Liver (tissue), 8 donors: ENCODE measurements at regions not wholly inside any gene's neighbourhood (a gene's known extent, or its start where the extent isn't known, plus 50 kb on each side); places are given as distances from the start of the nearest gene placed in this dataset.

ENCODE experiments used
- DNase-seq: peaks from one replicate; pipeline ENCODE4 v3.0.0-alpha.2; 2017; ENCODE audit warnings: low spot score
- H3K27ac ChIP-seq, 2 donors: one replicate each; pipeline ENCODE4 v1.7.0; 2013; ENCODE audit warnings: inconsistent platforms in 2 of 2, low read length in 2 of 2, control low read depth in 1 of 2, low read depth in 1 of 2, mild to moderate bottlenecking in 1 of 2
- H3K27me3 ChIP-seq, 4 donors: one replicate each; pipeline versions ENCODE4 v1.6.1 to v1.7.0; 2013; ENCODE audit warnings: low read length in 3 of 4, inconsistent platforms in 1 of 4, mild to moderate bottlenecking in 1 of 4, moderate library complexity in 1 of 4; ENCODE audit not compliant: control insufficient read depth in 4 of 4, insufficient read depth in 4 of 4
- H3K36me3 ChIP-seq, 4 donors: one replicate each; pipeline versions ENCODE4 v1.6.1 to v1.7.0; 2013; ENCODE audit warnings: low read length in 3 of 4, mild to moderate bottlenecking in 3 of 4, low read depth in 1 of 4, moderate library complexity in 1 of 4; ENCODE audit not compliant: control insufficient read depth in 4 of 4, insufficient read depth in 3 of 4
- H3K4me1 ChIP-seq, 4 donors: one replicate each; pipeline versions ENCODE4 v1.6.1 to v1.7.0; 2013; ENCODE audit warnings: low read length in 3 of 4, mild to moderate bottlenecking in 3 of 4, moderate library complexity in 1 of 4; ENCODE audit not compliant: control insufficient read depth in 4 of 4, insufficient read depth in 4 of 4
- H3K4me3 ChIP-seq, 3 donors: one replicate each; pipeline versions ENCODE4 v1.6.1 to v1.7.0; 2013; ENCODE audit warnings: low read length in 3 of 3, control low read depth in 1 of 3, low read depth in 1 of 3, mild to moderate bottlenecking in 1 of 3
- H3K9ac ChIP-seq, 2 donors: one replicate each; pipeline ENCODE4 v1.7.0; 2013; ENCODE audit warnings: low read length in 2 of 2, mild to moderate bottlenecking in 2 of 2, moderate library complexity in 2 of 2, control low read depth in 1 of 2, low read depth in 1 of 2
- H3K9me3 ChIP-seq, 4 donors: one replicate each; pipeline versions ENCODE4 v1.6.1 to v1.7.0; 2013; ENCODE audit warnings: low read length in 3 of 4; ENCODE audit not compliant: control insufficient read depth in 4 of 4
- ATF3 ChIP-seq: IDR thresholded peaks from 2 replicates; pipeline ENCODE4 v1.6.1; 2016; ENCODE audit warnings: antibody characterized with exemption
- EGR1 ChIP-seq, 2 donors: IDR thresholded peaks; 2 replicates each; pipeline ENCODE4 v1.6.1; 2016 to 2018; ENCODE audit warnings: antibody characterized with exemption in 2 of 2, low read depth in 2 of 2
- FOXA1 ChIP-seq: IDR thresholded peaks from 2 replicates; pipeline ENCODE4 v1.6.1; 2016; ENCODE audit warnings: antibody characterized with exemption
- GABPA ChIP-seq, 2 donors: IDR thresholded peaks in 1 of 2; conservative IDR thresholded peaks in 1 of 2; 2 replicates each; pipeline ENCODE4 v1.6.1; 2016; ENCODE audit warnings: antibody characterized with exemption in 2 of 2, mild to moderate bottlenecking in 1 of 2, moderate library complexity in 1 of 2
- HNF4G ChIP-seq: IDR thresholded peaks from 2 replicates; pipeline ENCODE4 v1.6.1; 2016; ENCODE audit warnings: antibody characterized with exemption
- JUND ChIP-seq, 2 donors: IDR thresholded peaks; 2 replicates each; pipeline ENCODE4 v1.6.1; 2016; ENCODE audit warnings: antibody characterized with exemption in 2 of 2
- NR2F2 ChIP-seq: IDR thresholded peaks from 2 replicates; pipeline ENCODE4 v1.6.1; 2016; ENCODE audit warnings: antibody characterized with exemption
- RAD21 ChIP-seq, 2 donors: IDR thresholded peaks; 2 replicates each; pipeline ENCODE4 v1.6.1; 2016; ENCODE audit warnings: antibody characterized with exemption in 2 of 2, mild to moderate bottlenecking in 2 of 2
- REST ChIP-seq: IDR thresholded peaks from 2 replicates; pipeline ENCODE4 v1.6.1; 2016; ENCODE audit warnings: antibody characterized with exemption, mild to moderate bottlenecking
- RXRA ChIP-seq, 2 donors: IDR thresholded peaks; 2 replicates each; pipeline ENCODE4 v1.6.1; 2017 to 2018; ENCODE audit warnings: antibody characterized with exemption in 2 of 2, mild to moderate bottlenecking in 1 of 2
- SP1 ChIP-seq: IDR thresholded peaks from 2 replicates; pipeline ENCODE4 v1.6.1; 2018; ENCODE audit warnings: antibody characterized with exemption, mild to moderate bottlenecking
- TAF1 ChIP-seq: conservative IDR thresholded peaks from 2 replicates; pipeline ENCODE4 v1.6.1; 2016; ENCODE audit warnings: antibody characterized with exemption, mild to moderate bottlenecking
- ZBTB33 ChIP-seq: IDR thresholded peaks from 2 replicates; pipeline ENCODE4 v1.6.1; 2016; ENCODE audit warnings: antibody characterized with exemption
- WGBS: extraction: QIAGEN DNeasy Blood & Tissue Kit; methylation state at CpG from one replicate; pipeline ENCODE4 v1.1.7; 2013; 5-methylcytosine and 5-hydroxymethylcytosine counted together
- TF ChIP-seq, protein P1 (sequence below): fragments of 150-350 bp; IDR thresholded peaks from 2 replicates; pipeline ENCODE4 v1.5.1; 2017; ENCODE audit warnings: improper control_type of control experiment, low read depth, low read length; ENCODE audit not compliant: missing input control
- TF ChIP-seq, protein P2 (sequence below): IDR thresholded peaks from 2 replicates; pipeline ENCODE4 v1.6.1; 2016; ENCODE audit warnings: antibody characterized with exemption
- donor health status: healthy.
- donor health status: healthy.
- donor health status: healthy.
- donor health status: healthy.
- donor health status: healthy.

GRCh38 chr6:50958148-50958697 lies 139.6 kb downstream of the TFAP2B start:
- H3K9me3 ChIP-seq: no peaks in the 10 kb centered on the region
- H3K27me3 ChIP-seq: no peaks in the 10 kb centered on the region
- H3K4me1 ChIP-seq: no peaks in the 10 kb centered on the region
- no peak overlapping the region for H3K27ac ChIP-seq
- TF ChIP-seq ZBTB33 (no peak), RXRA (IDR thresholded peaks at IDR 0.05) (no peak), HNF4G (no peak), NR2F2 (no peak), RAD21 (IDR thresholded peaks at IDR 0.05) (no peak), GABPA (IDR thresholded peaks at IDR 0.05 in 1 of 2, conservative IDR thresholded peaks at IDR 0.05 in 1 of 2) (no peak), ATF3 (no peak), REST (no peak), FOXA1 (no peak), TAF1 (no peak), SP1 (no peak)
- TF ChIP-seq, protein P1, sequence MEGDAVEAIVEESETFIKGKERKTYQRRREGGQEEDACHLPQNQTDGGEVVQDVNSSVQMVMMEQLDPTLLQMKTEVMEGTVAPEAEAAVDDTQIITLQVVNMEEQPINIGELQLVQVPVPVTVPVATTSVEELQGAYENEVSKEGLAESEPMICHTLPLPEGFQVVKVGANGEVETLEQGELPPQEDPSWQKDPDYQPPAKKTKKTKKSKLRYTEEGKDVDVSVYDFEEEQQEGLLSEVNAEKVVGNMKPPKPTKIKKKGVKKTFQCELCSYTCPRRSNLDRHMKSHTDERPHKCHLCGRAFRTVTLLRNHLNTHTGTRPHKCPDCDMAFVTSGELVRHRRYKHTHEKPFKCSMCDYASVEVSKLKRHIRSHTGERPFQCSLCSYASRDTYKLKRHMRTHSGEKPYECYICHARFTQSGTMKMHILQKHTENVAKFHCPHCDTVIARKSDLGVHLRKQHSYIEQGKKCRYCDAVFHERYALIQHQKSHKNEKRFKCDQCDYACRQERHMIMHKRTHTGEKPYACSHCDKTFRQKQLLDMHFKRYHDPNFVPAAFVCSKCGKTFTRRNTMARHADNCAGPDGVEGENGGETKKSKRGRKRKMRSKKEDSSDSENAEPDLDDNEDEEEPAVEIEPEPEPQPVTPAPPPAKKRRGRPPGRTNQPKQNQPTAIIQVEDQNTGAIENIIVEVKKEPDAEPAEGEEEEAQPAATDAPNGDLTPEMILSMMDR: no peak
- TF ChIP-seq, protein P2, sequence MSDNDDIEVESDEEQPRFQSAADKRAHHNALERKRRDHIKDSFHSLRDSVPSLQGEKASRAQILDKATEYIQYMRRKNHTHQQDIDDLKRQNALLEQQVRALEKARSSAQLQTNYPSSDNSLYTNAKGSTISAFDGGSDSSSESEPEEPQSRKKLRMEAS: no peak
- no peak for DNase-seq
- no peaks in the 10 kb centered on the region for H3K36me3 ChIP-seq
- no peak overlapping the region for H3K9ac ChIP-seq
- no peak overlapping the region for H3K4me3 ChIP-seq
- WGBS: 90% methylated on average over 1 of the region's 1 CpG

GRCh38 chr6:50959081-50959641 lies 140.5 kb downstream of the TFAP2B start:
- Histone ChIP-seq H3K4me3 (no peak overlapping the region), H3K27me3 (no peaks in the 10 kb centered on the region), H3K4me1 (no peaks in the 10 kb centered on the region), H3K9ac (no peak overlapping the region), H3K27ac (no peak overlapping the region), H3K9me3 (no peaks in the 10 kb centered on the region), H3K36me3 (no peaks in the 10 kb centered on the region)
- DNase-seq: peak; percentile 37
- 75% methylated on average over 4 of the region's 4 CpGs for WGBS
- no peak for TF ChIP-seq JUND (IDR thresholded peaks at IDR 0.05)
- no peak for TF ChIP-seq ATF3
- TF ChIP-seq, protein P1: no peak
- no peak for TF ChIP-seq TAF1
- TF ChIP-seq EGR1 (IDR thresholded peaks at IDR 0.05; ENCODE audit: low read depth in 2 of 2): no peak
- TF ChIP-seq GABPA (IDR thresholded peaks at IDR 0.05 in 1 of 2, conservative IDR thresholded peaks at IDR 0.05 in 1 of 2): no peak
- TF ChIP-seq, protein P2: no peak
- no peak for TF ChIP-seq HNF4G
- TF ChIP-seq SP1: no peak
- no peak for TF ChIP-seq RXRA (IDR thresholded peaks at IDR 0.05)
- no peak for TF ChIP-seq REST
